AG09319 (cell line): ENCODE measurements at regions not wholly inside any gene's neighbourhood (a gene's known extent, or its start where the extent isn't known, plus 50 kb on each side); places are given as distances from the start of the nearest gene placed in this dataset.

ENCODE experiments used
- DNase-seq: peaks from one replicate; pipeline ENCODE4 v3.0.0-alpha.2; 2010; ENCODE audit warnings: low read depth; ENCODE audit errors: extremely low read depth
- CTCF ChIP-seq: IDR thresholded peaks from 2 replicates; pipeline ENCODE4 v1.5.1; 2011; ENCODE audit warnings: low read depth, mild to moderate bottlenecking, inconsistent platforms, low read length, moderate library complexity

GRCh38 chr1:14524826-14525636, 73.5 kb upstream of the KAZN start:
- DNase-seq, result no peak
- TF ChIP-seq CTCF, result no peak

GRCh38 chr1:14529475-14529874, 69.0 kb upstream of the KAZN start:
- no peak for DNase-seq
- TF ChIP-seq CTCF, result no peak

DNA sequence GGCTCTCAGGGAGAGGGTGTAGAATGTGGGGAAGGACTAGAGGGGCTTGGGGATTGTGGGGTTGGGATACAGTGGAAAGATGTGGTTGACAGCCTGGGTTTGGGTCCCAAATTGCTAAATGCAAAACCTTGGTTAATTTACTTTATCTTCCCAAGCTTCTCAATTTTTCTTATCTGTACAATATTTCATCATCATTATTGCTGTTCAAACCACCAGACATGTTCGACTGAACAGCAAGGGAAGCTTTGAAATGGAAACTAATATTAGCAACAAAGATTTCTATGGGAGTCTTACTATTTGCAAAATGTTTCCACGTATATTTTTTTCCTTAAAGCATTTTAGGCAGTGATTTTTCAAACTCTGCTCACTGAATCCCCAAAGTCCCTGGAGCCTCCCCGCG, 67.0 kb upstream of the KAZN start:
- DNase-seq, result no peak
- TF ChIP-seq CTCF, result no peak

DNA sequence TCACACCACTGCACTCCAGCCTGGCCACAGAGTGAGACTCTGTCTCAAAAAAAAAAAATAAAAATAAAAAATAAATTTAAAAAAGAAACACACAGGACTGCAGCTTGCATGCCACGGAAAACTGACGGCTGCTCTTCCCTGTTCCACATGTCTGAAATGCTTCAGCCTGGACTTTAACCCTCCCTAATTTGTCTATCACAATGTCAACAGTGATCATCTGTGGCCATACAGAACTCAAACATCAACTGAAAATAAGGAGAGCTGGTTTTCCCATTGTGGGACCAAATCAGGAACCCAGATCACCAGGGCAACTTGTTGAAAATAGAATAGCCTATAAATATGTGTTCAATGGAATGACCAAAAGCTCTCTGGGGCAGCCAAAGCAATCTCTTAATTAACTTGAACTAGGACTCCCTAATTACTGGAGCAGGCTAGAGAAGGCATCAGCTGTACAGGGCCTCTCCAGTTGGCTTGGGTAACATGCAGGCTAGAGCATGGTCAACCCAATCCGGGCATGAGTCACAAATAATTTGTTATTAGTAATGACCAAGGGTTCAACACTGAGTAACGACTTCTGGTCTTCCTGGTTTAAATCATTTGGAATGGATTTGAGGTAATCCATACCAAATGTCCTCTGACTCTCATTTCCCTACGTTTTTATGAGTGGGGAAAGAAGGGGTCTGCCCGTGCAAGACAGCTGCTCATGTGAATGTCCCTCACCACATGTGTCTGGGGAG, 62.7 kb upstream of the KAZN start:
- no peak for TF ChIP-seq CTCF
- DNase-seq, result no peak

- no peak; the same call in 1 of the 2 replicates for TF ChIP-seq CTCF
- DNase-seq, result no peak
Measured at GRCh38 chr1:14538335-14538734, 60.1 kb upstream of the KAZN start.

- TF ChIP-seq CTCF, result no peak
- DNase-seq, result no peak
Measured at GRCh38 chr1:14539309-14539708, 59.2 kb upstream of the KAZN start.

DNA sequence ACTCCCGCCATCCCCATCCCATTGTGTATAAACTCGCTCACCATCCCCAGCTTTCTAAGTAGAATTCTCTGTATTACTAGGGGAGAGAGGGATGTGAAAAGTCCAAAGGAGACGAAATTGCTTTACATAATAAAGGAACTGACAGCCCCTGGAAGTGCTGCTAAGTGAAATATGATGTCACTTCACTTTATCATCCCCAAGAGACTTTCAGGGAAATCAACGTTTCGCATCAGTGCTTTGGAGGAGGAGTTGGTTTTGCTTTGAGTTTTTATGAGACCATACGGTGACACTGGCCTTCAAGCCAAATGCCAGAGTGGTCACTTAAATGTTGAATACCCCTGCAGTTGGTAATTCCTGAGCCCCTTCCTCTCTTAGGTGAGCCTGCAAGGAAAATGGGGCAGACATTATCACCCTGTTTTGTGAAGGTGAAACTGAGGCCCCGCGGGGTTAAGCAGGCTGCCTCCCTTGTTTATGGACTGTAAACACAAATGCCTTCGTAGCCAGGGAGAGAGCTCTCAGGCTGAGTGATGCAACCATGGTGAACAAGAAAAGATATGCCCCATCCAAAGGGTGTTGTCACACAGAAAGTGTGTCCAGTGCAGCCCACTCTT, 58.4 kb upstream of the KAZN start:
- no peak for TF ChIP-seq CTCF
- DNase-seq, result no peak
